ENCODE measurements at regions not wholly inside any gene's neighbourhood (a gene's known extent, or its start where the extent isn't known, plus 50 kb on each side); places are given as distances from the start of the nearest gene placed in this dataset.
"Not testable (repeated sequence)": the region's sequence is repeated elsewhere in the genome, so short reads cannot be mapped to it uniquely, and the experiment has no call there.

DNA sequence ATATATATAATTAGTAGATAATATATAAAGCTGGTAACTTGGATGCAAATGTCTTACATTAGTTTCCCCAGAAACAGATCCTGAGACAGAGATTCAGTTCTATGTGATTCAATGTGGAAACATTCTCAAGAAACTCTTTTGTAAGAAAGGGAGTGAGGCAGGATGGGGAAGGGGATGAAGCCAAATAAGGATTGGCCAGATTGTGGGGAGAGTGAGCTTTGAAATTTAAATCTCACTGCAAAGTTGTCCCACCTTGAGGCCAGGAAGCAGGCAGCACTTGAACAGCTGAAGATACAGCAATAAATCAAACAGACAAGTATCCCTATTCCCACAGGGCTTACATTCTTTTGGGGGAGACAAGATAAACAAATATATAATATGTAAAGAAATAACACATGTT lies 126.3 kb upstream of the HEY2 start:
- Mint-ChIP-seq H3K9me3 (peaks cover 0 to 2% (median 0%) of the 10 kb centered on the region in 7 donors), H3K27me3 (ENCODE audit: low read depth in 3 of 3) (peaks cover 0 to 8% (median 5%) of the 10 kb centered on the region in 3 donors)
- TF ChIP-seq, protein P1, sequence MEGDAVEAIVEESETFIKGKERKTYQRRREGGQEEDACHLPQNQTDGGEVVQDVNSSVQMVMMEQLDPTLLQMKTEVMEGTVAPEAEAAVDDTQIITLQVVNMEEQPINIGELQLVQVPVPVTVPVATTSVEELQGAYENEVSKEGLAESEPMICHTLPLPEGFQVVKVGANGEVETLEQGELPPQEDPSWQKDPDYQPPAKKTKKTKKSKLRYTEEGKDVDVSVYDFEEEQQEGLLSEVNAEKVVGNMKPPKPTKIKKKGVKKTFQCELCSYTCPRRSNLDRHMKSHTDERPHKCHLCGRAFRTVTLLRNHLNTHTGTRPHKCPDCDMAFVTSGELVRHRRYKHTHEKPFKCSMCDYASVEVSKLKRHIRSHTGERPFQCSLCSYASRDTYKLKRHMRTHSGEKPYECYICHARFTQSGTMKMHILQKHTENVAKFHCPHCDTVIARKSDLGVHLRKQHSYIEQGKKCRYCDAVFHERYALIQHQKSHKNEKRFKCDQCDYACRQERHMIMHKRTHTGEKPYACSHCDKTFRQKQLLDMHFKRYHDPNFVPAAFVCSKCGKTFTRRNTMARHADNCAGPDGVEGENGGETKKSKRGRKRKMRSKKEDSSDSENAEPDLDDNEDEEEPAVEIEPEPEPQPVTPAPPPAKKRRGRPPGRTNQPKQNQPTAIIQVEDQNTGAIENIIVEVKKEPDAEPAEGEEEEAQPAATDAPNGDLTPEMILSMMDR (IDR thresholded peaks at IDR 0.05), result no peak

DNA sequence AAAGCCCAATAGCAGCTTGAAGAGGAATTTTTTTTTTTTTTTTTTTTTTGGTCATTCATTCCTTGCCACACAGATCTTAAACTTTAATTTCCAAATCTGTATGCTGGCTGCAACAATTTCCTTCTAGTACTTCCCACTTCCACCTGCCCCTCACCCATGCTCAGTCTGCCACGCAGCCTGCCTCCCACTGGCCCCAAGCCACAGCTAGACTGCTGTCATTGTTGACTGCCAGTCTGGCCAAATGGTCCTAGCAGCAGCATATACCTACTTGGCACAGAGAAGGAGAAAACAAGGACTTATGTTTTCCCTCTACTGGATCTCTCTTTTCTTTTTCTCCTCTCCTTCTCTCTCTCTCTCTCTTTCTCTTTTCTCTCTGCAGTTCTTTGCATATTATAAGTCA lies 118.3 kb upstream of the HEY2 start:
- H3K27ac ChIP-seq (ENCODE audit: low read depth in 1 of 2, low read length in 2 of 2), result no peak overlapping the region
- Mint-ChIP-seq H3K27me3 (ENCODE audit: low read depth in 3 of 3) (peaks cover 3 to 5% (median 5%) of the 10 kb centered on the region in 3 donors), H3K4me3 (no peak overlapping the region), H3K9me3 (peaks cover 0 to 1% (median 0%) of the 10 kb centered on the region in 7 donors), H3K36me3 (no peaks in the 10 kb centered on the region), H3K4me1 (no peaks in the 10 kb centered on the region), H3K27ac (no peak overlapping the region)
- no peak overlapping the region for H3K4me3 ChIP-seq (replicated peaks in 1 of 3; ENCODE audit: low read depth in 2 of 3, low read length in 3 of 3)
- WGBS (ENCODE audit: insufficient coverage), result 33% methylated on average over 1 of the region's 1 CpG
- H3K4me2 ChIP-seq (replicated peaks; ENCODE audit: extremely low read depth, low read length, poor library complexity, severe bottlenecking), result no peak overlapping the region
- TF ChIP-seq, protein P1 (IDR thresholded peaks at IDR 0.05), result no peak
- H3K27me3 ChIP-seq (ENCODE audit: control insufficient read depth in 2 of 2, insufficient read depth in 2 of 2, low read length in 2 of 2), result no peaks in the 10 kb centered on the region
- no peaks in the 10 kb centered on the region for H3K4me1 ChIP-seq (ENCODE audit: control insufficient read depth in 1 of 2, insufficient read depth in 2 of 2, low read length in 2 of 2)
- H3K79me2 ChIP-seq (ENCODE audit: insufficient read depth, low read length), result no peaks in the 10 kb centered on the region
- H3K9me3 ChIP-seq (replicated peaks in 1 of 2; ENCODE audit: control insufficient read depth in 1 of 2, insufficient read depth in 1 of 2, low read length in 2 of 2), result no peaks in the 10 kb centered on the region
- no peaks in the 10 kb centered on the region for H4K20me1 ChIP-seq (ENCODE audit: insufficient read depth, low read length)
- H2AFZ ChIP-seq (ENCODE audit: insufficient read depth, low read depth, low read length, poor library complexity, severe bottlenecking), result no peak overlapping the region
- no peak overlapping the region for H3K9ac ChIP-seq (ENCODE audit: insufficient read depth, low read length, poor library complexity, severe bottlenecking)
- H3K36me3 ChIP-seq (replicated peaks in 1 of 2; ENCODE audit: control insufficient read depth in 1 of 2, insufficient read depth in 2 of 2, low read length in 2 of 2), result no peaks in the 10 kb centered on the region
- intact Hi-C loops (cut with micrococcal nuclease), result no loop called here
- no peak for DNase-seq

More for the DNA sequence above, 126.3 kb upstream of the HEY2 start:
- Histone ChIP-seq H3K9me3 (replicated peaks in 1 of 2; ENCODE audit: control insufficient read depth in 1 of 2, insufficient read depth in 1 of 2, low read length in 2 of 2) (no peaks in the 10 kb centered on the region), H3K4me1 (ENCODE audit: control insufficient read depth in 1 of 2, insufficient read depth in 2 of 2, low read length in 2 of 2) (no peaks in the 10 kb centered on the region), H3K9ac (ENCODE audit: insufficient read depth, low read length, poor library complexity, severe bottlenecking) (no peak overlapping the region), H3K79me2 (ENCODE audit: insufficient read depth, low read length) (no peaks in the 10 kb centered on the region), H3K27me3 (ENCODE audit: control insufficient read depth in 2 of 2, insufficient read depth in 2 of 2, low read length in 2 of 2) (no peaks in the 10 kb centered on the region), H3K4me2 (replicated peaks; ENCODE audit: extremely low read depth, low read length, poor library complexity, severe bottlenecking) (no peak overlapping the region), H3K27ac (ENCODE audit: low read depth in 1 of 2, low read length in 2 of 2) (no peak overlapping the region), H2AFZ (ENCODE audit: insufficient read depth, low read depth, low read length, poor library complexity, severe bottlenecking) (no peak overlapping the region), H3K4me3 (replicated peaks in 1 of 3; ENCODE audit: low read depth in 2 of 3, low read length in 3 of 3) (no peak overlapping the region), H4K20me1 (ENCODE audit: insufficient read depth, low read length) (no peaks in the 10 kb centered on the region), H3K36me3 (replicated peaks in 1 of 2; ENCODE audit: control insufficient read depth in 1 of 2, insufficient read depth in 2 of 2, low read length in 2 of 2) (no peaks in the 10 kb centered on the region)
- Mint-ChIP-seq H3K4me3 (no peak overlapping the region), H3K4me1 (no peaks in the 10 kb centered on the region), H3K27ac (no peak overlapping the region), H3K36me3 (no peaks in the 10 kb centered on the region)
- DNase-seq, result no peak
- intact Hi-C loops (cut with micrococcal nuclease), result no loop called here

DNA sequence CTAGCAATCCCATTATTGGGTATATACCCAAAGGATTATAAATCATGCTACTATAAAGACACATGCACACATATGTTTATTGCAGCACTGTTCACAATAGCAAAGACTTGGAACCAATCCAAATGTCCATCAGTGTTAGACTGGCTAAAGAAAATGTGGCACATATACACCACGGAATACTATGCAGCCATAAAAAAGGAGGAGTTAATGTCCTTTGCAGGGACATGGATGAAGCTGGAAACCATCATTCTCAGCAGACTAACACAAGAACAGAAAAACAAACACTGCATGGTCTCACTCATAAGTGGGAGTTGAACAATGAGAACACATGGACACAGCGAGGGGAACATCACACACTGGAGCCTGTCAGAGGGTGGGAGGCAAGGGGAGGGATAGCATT lies 113.4 kb upstream of the HEY2 start:
- H3K4me3 ChIP-seq (replicated peaks in 1 of 3; ENCODE audit: low read depth in 2 of 3, low read length in 3 of 3); H3K27me3 Mint-ChIP-seq (ENCODE audit: low read depth in 3 of 3); H3K4me1 ChIP-seq (ENCODE audit: control insufficient read depth in 1 of 2, insufficient read depth in 2 of 2, low read length in 2 of 2); H3K36me3 Mint-ChIP-seq; H3K9me3 Mint-ChIP-seq; H3K4me1 Mint-ChIP-seq; H3K27me3 ChIP-seq (ENCODE audit: control insufficient read depth in 2 of 2, insufficient read depth in 2 of 2, low read length in 2 of 2); H3K9ac ChIP-seq (ENCODE audit: insufficient read depth, low read length, poor library complexity, severe bottlenecking); H3K79me2 ChIP-seq (ENCODE audit: insufficient read depth, low read length); H3K4me3 Mint-ChIP-seq; H3K27ac ChIP-seq (ENCODE audit: low read depth in 1 of 2, low read length in 2 of 2); H4K20me1 ChIP-seq (ENCODE audit: insufficient read depth, low read length); H2AFZ ChIP-seq (ENCODE audit: insufficient read depth, low read depth, low read length, poor library complexity, severe bottlenecking); H3K36me3 ChIP-seq (replicated peaks in 1 of 2; ENCODE audit: control insufficient read depth in 1 of 2, insufficient read depth in 2 of 2, low read length in 2 of 2); DNase-seq; H3K4me2 ChIP-seq (replicated peaks; ENCODE audit: extremely low read depth, low read length, poor library complexity, severe bottlenecking); H3K9me3 ChIP-seq (replicated peaks in 1 of 2; ENCODE audit: control insufficient read depth in 1 of 2, insufficient read depth in 1 of 2, low read length in 2 of 2); H3K27ac Mint-ChIP-seq; intact Hi-C loops (cut with micrococcal nuclease): not testable (repeated sequence)
- no CpG with 5 or more reads among the region's 2 CpGs for WGBS (ENCODE audit: insufficient coverage)
